Fibroblast of the aortic adventitia (primary cell): ENCODE measurements at regions not wholly inside any gene's neighbourhood (a gene's known extent, or its start where the extent isn't known, plus 50 kb on each side); places are given as distances from the start of the nearest gene placed in this dataset.
A peak's percentile ranks its signal among the peaks of the same experiment; 100 is the strongest.
"Not testable (repeated sequence)": the region's sequence is repeated elsewhere in the genome, so short reads cannot be mapped to it uniquely, and the experiment has no call there.

Source experiments
- DNase-seq: peaks from one replicate; pipeline ENCODE4 v3.0.0-alpha.2; 2010; ENCODE audit warnings: low read depth
- H3K4me3 ChIP-seq: 2 replicates; pipeline ENCODE4 v1.5.1; 2011; ENCODE audit warnings: low read depth, mild to moderate bottlenecking, control low read depth, low read length, moderate library complexity
- CTCF ChIP-seq: IDR thresholded peaks from 2 replicates; pipeline ENCODE4 v1.5.1; 2011; ENCODE audit warnings: mild to moderate bottlenecking, low read length, control low read depth, inconsistent platforms; ENCODE audit not compliant: insufficient read depth

GRCh38 chr13:44678197-44678596 is 102.1 kb upstream of the TSC22D1 start:
- TF ChIP-seq CTCF, result no peak
- H3K4me3 ChIP-seq, result no peak overlapping the region
- no peak for DNase-seq

- no peak for TF ChIP-seq CTCF
- peak; percentile 44 for DNase-seq
- no peak overlapping the region for H3K4me3 ChIP-seq
These were observed 100.4 kb upstream of the TSC22D1 start for GRCh38 chr13:44676534-44676933.

- no peak for TF ChIP-seq CTCF
- no peak overlapping the region for H3K4me3 ChIP-seq
- no peak for DNase-seq
These were observed 93.4 kb upstream of the TSC22D1 start for GRCh38 chr13:44669534-44669933.

- DNase-seq, result peak; percentile 23
- no peak overlapping the region for H3K4me3 ChIP-seq
These were observed 92.6 kb upstream of the TSC22D1 start for GRCh38 chr13:44668688-44669087.

GRCh38 chr13:44667943-44668342 is 91.8 kb upstream of the TSC22D1 start:
- DNase-seq, result peak; percentile 79
- H3K4me3 ChIP-seq, result peak overlapping the region; percentile 13
- no peak for TF ChIP-seq CTCF

More at GRCh38 chr13:44668688-44669087, 92.6 kb upstream of the TSC22D1 start:
- TF ChIP-seq CTCF, result no peak

- not testable (repeated sequence) for H3K4me3 ChIP-seq
- peak; percentile 83 for DNase-seq
These were observed 90.4 kb upstream of the TSC22D1 start for GRCh38 chr13:44666538-44666937.

- no peak for TF ChIP-seq CTCF
- H3K4me3 ChIP-seq, result no peak overlapping the region
- no peak for DNase-seq
These were observed 88.2 kb upstream of the TSC22D1 start for GRCh38 chr13:44664308-44664707.
